IMR-90 (cell line): ENCODE measurements at regions not wholly inside any gene's neighbourhood (a gene's known extent, or its start where the extent isn't known, plus 50 kb on each side); places are given as distances from the start of the nearest gene placed in this dataset.

ENCODE experiments used
- ATAC-seq: fragments of 200-7000 bp; cut with Tn5 transposase; 2 replicates; pipeline ENCODE4 v1.9.1; 2020; ENCODE audit warnings: low read depth, mild to moderate bottlenecking, moderate library complexity
- BruUV-seq: library from RNA; stranded (reverse); fragments of 400-500 nt; replicated peaks from 2 replicates; lab custom pipeline; 2021; lab: Mats Ljungman, UMichigan
- CTCF ChIA-PET: fragments of 300-600 bp; formaldehyde crosslinking; extraction: SDS; loops from one replicate; lab custom pipeline; 2021; ENCODE audit warnings: antibody characterized with exemption; lab: Yijun Ruan, JAX
- POLR2A ChIA-PET: fragments of 300-600 bp; sonication (Branson Sonifier 250); formaldehyde crosslinking; loops from one replicate; lab custom pipeline; 2022; ENCODE audit warnings: antibody characterized with exemption; ENCODE audit not compliant: unreplicated experiment; lab: Charles Lee
- DNase-seq: peaks from one replicate; pipeline ENCODE4 v3.0.0; 2013
- H2AFZ ChIP-seq: replicated peaks from 2 replicates; pipeline ENCODE3; 2013; ENCODE audit warnings: low read length, mild to moderate bottlenecking; ENCODE audit not compliant: poor library complexity
- H2AK5ac ChIP-seq: 2 replicates; pipeline ENCODE4 v1.6.1; 2013; ENCODE audit warnings: low read depth, low read length, inconsistent platforms
- H2AK9ac ChIP-seq: replicated peaks from 2 replicates; pipeline ENCODE3; 2013; ENCODE audit warnings: mild to moderate bottlenecking, low read depth, low read length, moderate library complexity; ENCODE audit not compliant: poor library complexity
- H2BK120ac ChIP-seq: 2 replicates; pipeline ENCODE4 v1.6.1; 2013; ENCODE audit warnings: low read depth, low read length, inconsistent platforms
- H2BK15ac ChIP-seq: 3 replicates; pipeline ENCODE4 v1.6.1; 2013; ENCODE audit warnings: low read depth, low read length, inconsistent platforms
- H2BK20ac ChIP-seq: 2 replicates; pipeline ENCODE4 v1.6.1; 2013; ENCODE audit warnings: low read depth, mild to moderate bottlenecking, inconsistent platforms, low read length, moderate library complexity
- H2BK5ac ChIP-seq: 2 replicates; pipeline ENCODE4 v1.6.1; 2013; ENCODE audit warnings: mild to moderate bottlenecking, low read depth, low read length, inconsistent platforms; ENCODE audit not compliant: poor library complexity, severe bottlenecking
- H3K14ac ChIP-seq: replicated peaks from 2 replicates; pipeline ENCODE4 v1.6.1; 2013; ENCODE audit warnings: low read depth, low read length, inconsistent platforms
- H3K18ac ChIP-seq: 2 replicates; pipeline ENCODE4 v1.6.1; 2013; ENCODE audit warnings: low read depth, low read length, control low read depth
- H3K23ac ChIP-seq: 2 replicates; pipeline ENCODE4 v1.6.1; 2013; ENCODE audit warnings: low read depth, low read length, inconsistent platforms
- H3K27ac ChIP-seq: 2 replicates; pipeline ENCODE4 v1.5.1; 2013; ENCODE audit warnings: mild to moderate bottlenecking, control low read depth, low read length; ENCODE audit not compliant: insufficient read depth
- H3K27me3 ChIP-seq: 2 replicates; pipeline ENCODE4 v1.6.1; 2013; ENCODE audit warnings: low read length; ENCODE audit not compliant: control insufficient read depth, insufficient read depth
- H3K36me3 ChIP-seq: 2 replicates; pipeline ENCODE4 v1.6.1; 2013; ENCODE audit warnings: low read length, mixed read lengths; ENCODE audit not compliant: control insufficient read depth, insufficient read depth
- H3K4ac ChIP-seq: 2 replicates; pipeline ENCODE4 v1.6.1; 2013; ENCODE audit warnings: low read depth, low read length, inconsistent platforms
- H3K4me1 ChIP-seq: 2 replicates; pipeline ENCODE4 v1.6.1; 2013; ENCODE audit warnings: low read length, mixed read lengths; ENCODE audit not compliant: control insufficient read depth, insufficient read depth
- H3K4me2 ChIP-seq: 2 replicates; pipeline ENCODE4 v1.6.1; 2013; ENCODE audit warnings: low read depth, mild to moderate bottlenecking, control low read depth, low read length, moderate library complexity
- H3K4me3 ChIP-seq: 2 replicates; pipeline ENCODE4 v1.5.1; 2013; ENCODE audit warnings: low read depth, mild to moderate bottlenecking, control low read depth, low read length, moderate library complexity; ENCODE audit not compliant: insufficient read depth
- H3K56ac ChIP-seq: 2 replicates; pipeline ENCODE4 v1.6.1; 2013; ENCODE audit warnings: low read length, inconsistent platforms; ENCODE audit not compliant: insufficient read depth; ENCODE audit errors: extremely low read depth
- H3K79me1 ChIP-seq, 2 experiments: 2 replicates each; pipeline ENCODE4 v1.6.1; 2013; ENCODE audit warnings: low read length in 2 of 2, inconsistent platforms in 1 of 2, low read depth in 1 of 2
- H3K9ac ChIP-seq: 2 replicates; pipeline ENCODE4 v1.6.1; 2013; ENCODE audit warnings: low read depth, low read length, control low read depth
- H3K9me1 ChIP-seq: 2 replicates; pipeline ENCODE4 v1.6.1; 2013; ENCODE audit warnings: low read length, inconsistent platforms; ENCODE audit not compliant: insufficient read depth
- H3K9me3 ChIP-seq: 2 replicates; pipeline ENCODE4 v1.6.1; 2013; ENCODE audit warnings: low read length; ENCODE audit not compliant: control insufficient read depth, insufficient read depth
- H4K20me1 ChIP-seq: 2 replicates; pipeline ENCODE4 v1.6.1; 2013; ENCODE audit warnings: low read length, inconsistent platforms; ENCODE audit not compliant: insufficient read depth
- H4K5ac ChIP-seq: 2 replicates; pipeline ENCODE4 v1.6.1; 2013; ENCODE audit warnings: mild to moderate bottlenecking, low read depth, low read length, control low read depth
- H4K8ac ChIP-seq, 2 experiments: 2 replicates each; pipeline ENCODE4 v1.6.1; 2013; ENCODE audit warnings: low read depth in 2 of 2, low read length in 2 of 2, control low read depth in 1 of 2, inconsistent platforms in 1 of 2
- H4K91ac ChIP-seq: 2 replicates; pipeline ENCODE4 v1.6.1; 2013; ENCODE audit warnings: low read depth, low read length, inconsistent platforms; ENCODE audit not compliant: insufficient read depth
- CEBPB ChIP-seq: IDR thresholded peaks from 2 replicates; pipeline ENCODE4 v1.6.1; 2012; ENCODE audit warnings: low read depth, low read length, improper control_type of control experiment
- CHD1 ChIP-seq: IDR thresholded peaks from 2 replicates; pipeline ENCODE4 v1.6.1; 2012; ENCODE audit warnings: low read depth, low read length, improper control_type of control experiment
- CTCF ChIP-seq: conservative IDR thresholded peaks from 2 replicates; pipeline ENCODE4 v1.5.1; 2012; ENCODE audit warnings: mild to moderate bottlenecking, low read depth, low read length, improper control_type of control experiment
- ELK1 ChIP-seq: fragments of 150-350 bp; IDR thresholded peaks from 2 replicates; pipeline ENCODE4 v1.6.1; 2016; ENCODE audit warnings: low read depth, mild to moderate bottlenecking, low read length, moderate library complexity, borderline replicate concordance
- FOS ChIP-seq: fragments of 150-350 bp; IDR thresholded peaks from 2 replicates; pipeline ENCODE4 v1.6.1; 2016; ENCODE audit warnings: low read depth, low read length
- MAFK ChIP-seq: IDR thresholded peaks from 2 replicates; pipeline ENCODE4 v1.6.1; 2012; ENCODE audit warnings: low read depth, low read length, improper control_type of control experiment
- MAZ ChIP-seq: IDR thresholded peaks from 2 replicates; pipeline ENCODE4 v1.6.1; 2012; ENCODE audit warnings: low read depth, mild to moderate bottlenecking, low read length, improper control_type of control experiment, moderate library complexity, borderline replicate concordance
- MXI1 ChIP-seq: IDR thresholded peaks from 2 replicates; pipeline ENCODE4 v1.6.1; 2012; ENCODE audit warnings: low read depth, mild to moderate bottlenecking, low read length, moderate library complexity, borderline replicate concordance
- whole genome bisulfite sequencing, 2 experiments: methylation state at CpG; one replicate each; pipeline versions ENCODE4 v1.1.5 to v1.1.7; 2013; ENCODE audit warnings: missing lambda C conversion rate in 2 of 2; ENCODE audit not compliant: insufficient read length in 1 of 2; ENCODE audit errors: extremely low coverage in 2 of 2; 5-methylcytosine and 5-hydroxymethylcytosine counted together
- dilution Hi-C: fragments of 300-500 bp; cut with HindIII; formaldehyde crosslinking; loops from one replicate; pipeline ENCODE4 v1.14.3; 2018; ENCODE audit warnings: low sequenced_read_pairs; ENCODE audit not compliant: unreplicated experiment
- in situ Hi-C: fragments of 300-500 bp; cut with MboI; formaldehyde crosslinking; loops from 3 replicates; pipeline ENCODE4 v1.14.3; 2019; ENCODE audit warnings: low sequenced_read_pairs, inconsistent platforms, mixed read lengths
- intact Hi-C: fragments of 100-400 bp; cut with micrococcal nuclease; formaldehyde crosslinking; loops from 2 replicates; pipeline ENCODE4 v1.10.0; 2022

- intact Hi-C loops, result no loop called here
- H4K8ac ChIP-seq, result no peak overlapping the region
- H2BK5ac ChIP-seq, result no peak overlapping the region
- no peak overlapping the region for H2AFZ ChIP-seq
- WGBS, 2 experiments, result 97% methylated on average over 15 of the region's 19 CpGs; no CpG with 5 or more reads in 1 of the 2 experiments
- ATAC-seq (no peak), DNase-seq (no peak)
- H3K36me3 ChIP-seq, result no peaks in the 10 kb centered on the region
- no TSS peak for BruUV-seq
- CTCF ChIA-PET, result no interaction called here
- H3K23ac ChIP-seq, result no peak overlapping the region
- TF ChIP-seq CHD1 (no peak), FOS (no peak), CTCF (no peak), MAFK (no peak), MAZ (no peak), ELK1 (no peak), MXI1 (no peak), CEBPB (no peak)
- H3K79me1 ChIP-seq, result no peaks in the 10 kb centered on the region
- 0 out of 2 replicates have a peak, but pooled peaks cover 2% of the 10 kb centered on the region for H3K9me3 ChIP-seq
- no peak overlapping the region for H3K9ac ChIP-seq
- no peaks in the 10 kb centered on the region for H3K9me1 ChIP-seq
- H3K18ac ChIP-seq, result no peak overlapping the region
- in situ Hi-C loops, result no loop called here
- H4K5ac ChIP-seq, result no peak overlapping the region
- no peak overlapping the region for H2BK20ac ChIP-seq
- H3K27ac ChIP-seq, result no peak overlapping the region
- H3K27me3 ChIP-seq, result no peaks in the 10 kb centered on the region
- H3K4me2 ChIP-seq, result no peak overlapping the region
- H3K14ac ChIP-seq, result no peak overlapping the region
- H3K56ac ChIP-seq, result no peak overlapping the region
- H4K20me1 ChIP-seq, result no peaks in the 10 kb centered on the region
- no peak overlapping the region for H4K91ac ChIP-seq
- H3K4me3 ChIP-seq, result no peak overlapping the region
- H2AK5ac ChIP-seq, result no peak overlapping the region
- no peak overlapping the region for H2AK9ac ChIP-seq
- no peaks in the 10 kb centered on the region for H3K4me1 ChIP-seq
- no peak overlapping the region for H3K4ac ChIP-seq
- no peak overlapping the region for H2BK15ac ChIP-seq
- no peak overlapping the region for H2BK120ac ChIP-seq
- POLR2A ChIA-PET, result no interaction called here
- dilution Hi-C loops, result no loop called here
These were observed 534.4 kb upstream of the TLE4 start for GRCh38 chr9:79037338-79037737.
